Activated CD4-positive, alpha-beta T cell treated with anti-CD3 and anti-CD28 coated beads, Interleukin-2, amount 50 U/mL, for 1 hour (primary cell): ENCODE measurements at regions not wholly inside any gene's neighbourhood (a gene's known extent, or its start where the extent isn't known, plus 50 kb on each side); places are given as distances from the start of the nearest gene placed in this dataset.
"Not testable (repeated sequence)": the region's sequence is repeated elsewhere in the genome, so short reads cannot be mapped to it uniquely, and the experiment has no call there.

Source experiments
- DNase-seq: peaks from one replicate; pipeline ENCODE4 v3.0.0-alpha.2; 2020

DNA sequence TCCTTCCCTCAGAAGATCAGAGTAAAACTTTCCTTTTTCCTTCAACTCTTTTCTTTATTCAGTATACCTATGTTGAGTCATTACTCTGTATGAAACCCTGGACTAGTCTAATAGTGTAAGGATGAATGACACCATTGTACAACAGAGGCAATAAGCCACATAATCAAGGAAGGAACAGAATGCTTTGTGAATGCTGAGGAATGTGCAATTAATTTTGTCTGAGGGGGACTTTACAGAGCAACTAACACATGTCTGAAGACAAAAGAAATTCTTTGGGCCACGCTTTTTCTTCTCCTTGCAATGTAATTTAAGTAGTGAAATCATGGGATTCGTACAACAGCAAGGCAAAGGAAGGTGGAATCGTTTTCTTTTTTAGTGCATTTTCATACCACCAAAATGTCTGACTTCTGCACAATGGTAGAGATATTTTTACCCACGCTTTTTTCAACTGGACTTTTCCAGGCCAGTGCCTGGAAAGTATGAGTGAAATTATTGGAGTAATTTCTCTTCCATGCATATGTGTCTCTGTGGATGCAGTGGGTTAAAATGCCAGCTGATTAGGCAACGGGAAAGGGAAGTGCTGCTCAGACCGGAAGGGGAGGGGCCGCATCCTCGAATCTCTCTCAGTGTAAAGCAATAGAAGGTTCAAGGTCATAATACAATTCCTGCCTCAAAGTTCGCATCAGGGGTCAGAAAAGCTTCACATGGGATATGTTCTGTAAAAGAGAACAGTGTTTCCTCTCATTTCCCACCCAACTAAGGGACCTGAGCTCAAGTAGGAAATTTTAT lies 89.9 kb upstream of the MTHFD1L start:
- DNase-seq = no peak

- no peak for DNase-seq
Observed at GRCh38 chr6:150777736-150778135, 87.8 kb upstream of the MTHFD1L start.

GRCh38 chr6:150783813-150784212 lies 81.7 kb upstream of the MTHFD1L start:
- no peak for DNase-seq

GRCh38 chr6:150787429-150787828 lies 78.1 kb upstream of the MTHFD1L start:
- no peak for DNase-seq

- DNase-seq = no peak
Observed at GRCh38 chr6:150788089-150788488, 77.4 kb upstream of the MTHFD1L start.

DNA sequence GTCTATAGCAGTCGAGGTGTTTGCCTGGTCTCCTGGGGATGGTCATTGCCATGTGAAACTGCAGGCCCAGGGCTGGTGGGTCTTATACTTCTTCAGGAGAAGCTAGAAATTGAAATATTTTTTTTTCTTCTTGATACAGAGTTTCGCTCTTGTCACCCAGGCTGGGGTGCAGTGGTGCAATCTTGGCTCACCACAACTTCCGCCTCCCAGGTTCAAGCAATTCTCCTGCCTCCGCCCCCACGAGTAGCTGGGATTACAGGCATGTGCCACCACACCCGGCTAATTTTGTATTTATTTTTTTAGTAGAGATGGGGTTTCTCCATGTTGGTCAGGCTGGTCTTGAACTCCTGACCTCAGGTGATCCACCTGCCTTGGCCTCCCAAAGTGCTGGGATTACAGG lies 75.6 kb upstream of the MTHFD1L start:
- DNase-seq = not testable (repeated sequence)

DNA sequence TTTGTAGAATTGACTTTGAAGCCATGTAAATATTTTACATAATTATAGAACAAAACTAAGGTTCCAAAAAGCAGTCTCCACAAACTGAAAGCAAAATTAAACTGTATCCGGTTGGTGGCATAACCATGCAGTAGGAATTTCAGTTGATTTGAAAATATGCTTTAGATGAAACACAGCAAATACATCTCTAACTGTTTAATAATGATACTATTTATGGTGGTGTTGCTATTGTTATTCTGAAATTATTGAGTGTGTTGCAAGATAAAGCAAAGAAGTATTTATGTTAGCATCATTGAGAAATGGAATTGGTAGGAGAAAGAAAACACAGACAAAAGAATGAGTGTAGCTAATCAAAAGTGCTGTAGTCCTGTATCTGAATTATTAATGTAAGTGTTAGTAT lies 73.8 kb upstream of the MTHFD1L start:
- DNase-seq = no peak

DNA sequence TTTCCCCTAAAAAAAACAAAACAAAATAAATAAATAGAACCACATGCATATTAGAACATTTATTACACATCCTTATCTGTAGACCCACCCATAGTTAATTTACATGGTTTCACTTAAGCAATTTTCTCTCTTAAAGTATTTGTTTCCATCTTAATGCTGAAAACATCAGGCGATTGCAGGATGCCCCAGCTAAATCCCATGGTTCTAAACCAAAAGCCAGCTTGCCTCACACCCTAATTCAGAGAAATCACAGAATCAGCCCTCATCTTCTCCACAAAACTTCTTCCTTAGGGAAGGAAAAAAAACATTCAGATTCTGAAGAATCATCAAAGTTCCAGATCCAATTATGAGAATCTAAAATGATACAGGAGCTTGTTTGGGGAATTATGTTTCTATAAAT lies 67.6 kb upstream of the MTHFD1L start:
- DNase-seq = no peak

DNA sequence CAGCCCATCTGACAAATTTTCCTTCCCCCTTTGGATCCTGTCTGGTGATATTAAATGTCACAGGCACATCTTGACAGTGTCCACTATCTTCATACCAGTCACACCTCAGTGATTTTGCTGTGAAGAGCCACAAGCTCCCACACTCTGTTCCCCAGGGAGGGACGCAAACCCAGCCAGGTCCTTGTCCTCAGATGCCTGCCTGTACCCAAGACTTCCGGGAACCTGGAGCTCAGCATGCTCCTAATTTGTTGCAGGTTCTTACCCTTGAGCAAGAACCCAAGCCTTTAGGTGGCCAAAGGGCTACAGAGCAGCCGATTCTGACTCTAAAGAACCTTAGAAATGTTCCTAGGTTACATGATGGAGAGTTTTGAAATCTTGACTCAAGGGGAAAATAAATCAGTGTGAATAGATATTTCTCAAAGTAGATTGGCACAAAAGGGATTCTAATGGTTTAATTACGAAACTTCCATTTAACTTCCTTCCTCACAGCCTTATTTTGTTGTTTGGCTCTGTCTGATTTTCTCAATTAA lies 66.2 kb upstream of the MTHFD1L start:
- DNase-seq = no peak

- no peak for DNase-seq
Observed at GRCh38 chr6:150800674-150801314, 64.7 kb upstream of the MTHFD1L start.

DNA sequence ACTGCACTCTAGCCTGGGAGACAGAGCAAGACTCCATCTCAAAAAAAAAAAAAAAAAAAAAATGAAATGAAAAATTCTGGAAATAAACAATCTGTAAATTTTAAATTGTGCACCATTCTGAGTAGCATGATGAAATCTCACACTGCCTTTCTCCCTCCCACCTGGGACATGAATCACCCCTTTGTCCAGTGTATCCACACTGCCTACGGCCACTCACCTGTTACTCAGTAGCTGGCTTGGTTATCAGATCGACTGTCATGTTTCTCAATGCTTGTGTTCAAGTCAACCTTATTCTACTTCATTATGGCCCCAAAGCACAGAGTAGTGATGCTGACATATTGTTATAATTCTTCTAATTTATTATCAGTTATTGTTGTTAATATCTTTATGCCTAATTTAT lies 58.7 kb upstream of the MTHFD1L start:
- no peak for DNase-seq

- DNase-seq = peak; percentile 4
Observed at GRCh38 chr6:150813319-150813992, 52.0 kb upstream of the MTHFD1L start.

DNA sequence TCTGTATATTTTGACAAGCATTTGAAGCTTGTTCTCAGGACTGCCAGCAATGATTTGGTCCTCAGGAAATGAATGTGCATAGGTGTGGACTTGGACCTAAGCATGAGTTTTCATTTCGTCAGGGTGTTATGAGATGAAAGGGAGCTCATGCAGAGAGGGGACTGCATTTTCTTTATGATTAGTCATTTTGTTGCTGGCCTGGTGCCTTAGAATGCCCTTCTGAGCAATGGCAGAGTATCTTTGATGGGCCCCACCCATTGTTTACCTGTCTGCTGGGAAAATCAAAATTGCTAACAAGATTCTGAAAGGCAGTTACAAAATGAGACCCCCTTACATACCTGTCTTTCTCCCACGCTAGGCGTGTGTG lies 51.5 kb upstream of the MTHFD1L start:
- DNase-seq = no peak
